Endothelial cell (in vitro differentiated cells): ENCODE measurements at regions not wholly inside any gene's neighbourhood (a gene's known extent, or its start where the extent isn't known, plus 50 kb on each side); places are given as distances from the start of the nearest gene placed in this dataset.

Source experiments
- DNase-seq: peaks from one replicate; pipeline ENCODE4 v3.0.0; 2021; ENCODE audit warnings: low spot score
- H3K27ac Mint-ChIP-seq: one replicate; pipeline ENCODE4 v1.8.0; 2021; ENCODE audit warnings: mixed read lengths, inconsistent platforms; ENCODE audit not compliant: unreplicated experiment
- H3K27me3 Mint-ChIP-seq: one replicate; pipeline ENCODE4 v1.8.0; 2021; ENCODE audit warnings: mild to moderate bottlenecking, moderate library complexity, mixed read lengths, inconsistent platforms; ENCODE audit not compliant: unreplicated experiment
- H3K36me3 Mint-ChIP-seq: one replicate; pipeline ENCODE4 v1.8.0; 2021; ENCODE audit warnings: mild to moderate bottlenecking, low read depth, mixed read lengths, inconsistent platforms; ENCODE audit not compliant: unreplicated experiment
- H3K4me1 Mint-ChIP-seq: one replicate; pipeline ENCODE4 v1.8.0; 2021; ENCODE audit warnings: mild to moderate bottlenecking, mixed read lengths, inconsistent platforms; ENCODE audit not compliant: unreplicated experiment
- H3K4me3 Mint-ChIP-seq: one replicate; pipeline ENCODE4 v1.8.0; 2021; ENCODE audit warnings: mild to moderate bottlenecking, mixed read lengths, inconsistent platforms; ENCODE audit not compliant: unreplicated experiment
- H3K9me3 Mint-ChIP-seq: one replicate; pipeline ENCODE4 v1.8.0; 2021; ENCODE audit warnings: mixed read lengths, inconsistent platforms; ENCODE audit not compliant: unreplicated experiment
- TF ChIP-seq, protein P1 (sequence below): fragments of 200-600 bp; sonication (generic); IDR thresholded peaks from one replicate; pipeline ENCODE4 v1.5.0; 2021; ENCODE audit warnings: antibody characterized with exemption; ENCODE audit not compliant: unreplicated experiment

- H3K36me3 Mint-ChIP-seq: no peaks in the 10 kb centered on the region
- DNase-seq: no peak
- H3K9me3 Mint-ChIP-seq: no peaks in the 10 kb centered on the region
- no peak overlapping the region for H3K27ac Mint-ChIP-seq
- H3K27me3 Mint-ChIP-seq: peaks cover 2% of the 10 kb centered on the region
- no peaks in the 10 kb centered on the region for H3K4me1 Mint-ChIP-seq
- H3K4me3 Mint-ChIP-seq: no peak overlapping the region
- TF ChIP-seq, protein P1, sequence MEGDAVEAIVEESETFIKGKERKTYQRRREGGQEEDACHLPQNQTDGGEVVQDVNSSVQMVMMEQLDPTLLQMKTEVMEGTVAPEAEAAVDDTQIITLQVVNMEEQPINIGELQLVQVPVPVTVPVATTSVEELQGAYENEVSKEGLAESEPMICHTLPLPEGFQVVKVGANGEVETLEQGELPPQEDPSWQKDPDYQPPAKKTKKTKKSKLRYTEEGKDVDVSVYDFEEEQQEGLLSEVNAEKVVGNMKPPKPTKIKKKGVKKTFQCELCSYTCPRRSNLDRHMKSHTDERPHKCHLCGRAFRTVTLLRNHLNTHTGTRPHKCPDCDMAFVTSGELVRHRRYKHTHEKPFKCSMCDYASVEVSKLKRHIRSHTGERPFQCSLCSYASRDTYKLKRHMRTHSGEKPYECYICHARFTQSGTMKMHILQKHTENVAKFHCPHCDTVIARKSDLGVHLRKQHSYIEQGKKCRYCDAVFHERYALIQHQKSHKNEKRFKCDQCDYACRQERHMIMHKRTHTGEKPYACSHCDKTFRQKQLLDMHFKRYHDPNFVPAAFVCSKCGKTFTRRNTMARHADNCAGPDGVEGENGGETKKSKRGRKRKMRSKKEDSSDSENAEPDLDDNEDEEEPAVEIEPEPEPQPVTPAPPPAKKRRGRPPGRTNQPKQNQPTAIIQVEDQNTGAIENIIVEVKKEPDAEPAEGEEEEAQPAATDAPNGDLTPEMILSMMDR: no peak
Measured at GRCh38 chr5:18379189-18379588, 744.9 kb downstream of the TAF11L14 start.

GRCh38 chr5:18380729-18381362, 746.6 kb downstream of the TAF11L14 start:
- DNase-seq: no peak
- no peaks in the 10 kb centered on the region for H3K4me1 Mint-ChIP-seq
- H3K9me3 Mint-ChIP-seq: no peaks in the 10 kb centered on the region
- H3K27me3 Mint-ChIP-seq: no peaks in the 10 kb centered on the region
- TF ChIP-seq, protein P1: no peak
- no peaks in the 10 kb centered on the region for H3K36me3 Mint-ChIP-seq
- no peak overlapping the region for H3K4me3 Mint-ChIP-seq
- H3K27ac Mint-ChIP-seq: no peak overlapping the region

GRCh38 chr5:18393565-18394442, 759.5 kb downstream of the TAF11L14 start:
- TF ChIP-seq, protein P1: peak; percentile 95
- DNase-seq: peak; percentile 86
- Mint-ChIP-seq H3K36me3 (no peaks in the 10 kb centered on the region), H3K9me3 (no peaks in the 10 kb centered on the region), H3K27ac (peak overlapping the region; percentile 70), H3K27me3 (no peaks in the 10 kb centered on the region), H3K4me1 (peaks cover 28% of the 10 kb centered on the region), H3K4me3 (no peak overlapping the region)

GRCh38 chr5:18394443-18394804, 760.2 kb downstream of the TAF11L14 start:
- Mint-ChIP-seq H3K36me3 (no peaks in the 10 kb centered on the region), H3K27ac (peak overlapping the region; percentile 70), H3K27me3 (no peaks in the 10 kb centered on the region), H3K9me3 (no peaks in the 10 kb centered on the region), H3K4me3 (no peak overlapping the region), H3K4me1 (peaks cover 28% of the 10 kb centered on the region)
- no peak for DNase-seq
- TF ChIP-seq, protein P1: peak; percentile 55
